HG03521 (cell line): ENCODE measurements at regions not wholly inside any gene's neighbourhood (a gene's known extent, or its start where the extent isn't known, plus 50 kb on each side); places are given as distances from the start of the nearest gene placed in this dataset.

Experiments used
- ATAC-seq: cut with Tn5 transposase; IDR thresholded peaks from one replicate; pipeline ENCODE4 v1.9.1; 2021; ENCODE audit warnings: mild to moderate bottlenecking, moderate library complexity; ENCODE audit not compliant: unreplicated experiment

DNA sequence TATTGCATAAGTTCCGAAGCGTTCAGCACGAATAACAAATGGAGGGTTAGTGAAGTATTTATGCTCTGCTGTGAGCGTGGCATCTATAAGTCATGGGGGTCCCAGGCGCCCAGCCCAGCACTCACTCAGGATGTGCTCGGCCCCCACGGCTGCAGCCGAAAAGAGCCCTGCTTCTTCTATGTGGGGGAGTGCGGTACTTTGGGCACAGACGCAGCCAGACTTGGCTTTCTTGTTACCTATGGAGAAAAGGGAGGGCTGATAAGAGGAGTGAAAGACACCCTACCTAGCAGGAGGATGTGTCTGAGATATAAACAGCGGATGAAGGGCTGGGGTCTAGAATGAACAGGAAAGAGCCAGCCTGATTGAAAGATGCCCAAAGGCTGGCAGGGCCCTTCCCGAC, 51.4 kb downstream of the MRPL36 start:
- no peak for ATAC-seq

DNA sequence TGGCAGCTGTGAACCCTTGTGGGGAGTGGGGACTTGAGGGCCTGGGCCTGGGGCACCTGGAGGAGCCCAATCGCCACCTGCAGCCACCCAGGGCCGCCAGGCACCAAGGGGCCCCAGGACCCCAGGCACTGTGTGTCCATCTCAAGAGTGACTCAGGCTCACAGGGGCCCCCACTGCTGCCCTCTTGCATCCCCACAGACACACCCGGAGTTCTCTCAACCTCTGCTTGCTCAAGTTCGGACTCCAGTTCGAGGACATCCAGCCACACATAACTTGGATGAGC, 51.9 kb downstream of the MRPL36 start:
- no peak for ATAC-seq

DNA sequence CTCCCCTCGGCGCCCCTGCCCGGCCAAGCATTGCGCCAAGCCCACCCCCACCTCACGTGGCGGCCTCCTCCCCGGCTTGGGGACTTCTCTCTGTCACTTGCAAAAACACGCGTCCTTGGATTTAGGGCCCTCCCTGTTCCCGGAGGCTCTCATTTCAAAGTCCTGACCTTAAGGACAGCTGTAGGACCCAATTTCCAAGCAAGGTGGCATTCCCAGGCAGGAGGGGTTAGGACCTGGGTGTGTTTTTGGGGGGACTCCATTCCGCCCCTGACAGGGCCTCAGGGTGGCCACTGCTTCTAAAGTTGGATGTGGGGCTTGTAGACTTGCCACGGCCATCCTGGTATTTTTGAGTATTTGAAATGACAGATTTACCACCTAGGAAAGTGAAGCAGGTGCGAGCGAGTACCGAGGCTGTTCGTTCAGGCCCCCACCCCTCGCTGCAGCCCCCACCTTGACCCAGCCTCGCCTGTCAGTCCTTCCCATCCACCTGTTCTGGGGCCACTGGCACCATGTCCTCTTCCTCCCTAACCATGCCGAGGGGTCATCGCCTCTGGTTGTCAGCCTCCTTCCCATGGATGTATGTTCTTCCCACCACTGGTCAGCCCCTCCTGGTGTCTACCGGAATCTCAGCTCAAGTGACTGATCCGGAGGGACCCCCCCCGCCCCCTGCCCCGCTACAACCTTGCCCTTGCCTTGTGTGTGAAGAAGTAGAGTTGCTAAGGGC, 52.4 kb downstream of the MRPL36 start:
- ATAC-seq: no peak

DNA sequence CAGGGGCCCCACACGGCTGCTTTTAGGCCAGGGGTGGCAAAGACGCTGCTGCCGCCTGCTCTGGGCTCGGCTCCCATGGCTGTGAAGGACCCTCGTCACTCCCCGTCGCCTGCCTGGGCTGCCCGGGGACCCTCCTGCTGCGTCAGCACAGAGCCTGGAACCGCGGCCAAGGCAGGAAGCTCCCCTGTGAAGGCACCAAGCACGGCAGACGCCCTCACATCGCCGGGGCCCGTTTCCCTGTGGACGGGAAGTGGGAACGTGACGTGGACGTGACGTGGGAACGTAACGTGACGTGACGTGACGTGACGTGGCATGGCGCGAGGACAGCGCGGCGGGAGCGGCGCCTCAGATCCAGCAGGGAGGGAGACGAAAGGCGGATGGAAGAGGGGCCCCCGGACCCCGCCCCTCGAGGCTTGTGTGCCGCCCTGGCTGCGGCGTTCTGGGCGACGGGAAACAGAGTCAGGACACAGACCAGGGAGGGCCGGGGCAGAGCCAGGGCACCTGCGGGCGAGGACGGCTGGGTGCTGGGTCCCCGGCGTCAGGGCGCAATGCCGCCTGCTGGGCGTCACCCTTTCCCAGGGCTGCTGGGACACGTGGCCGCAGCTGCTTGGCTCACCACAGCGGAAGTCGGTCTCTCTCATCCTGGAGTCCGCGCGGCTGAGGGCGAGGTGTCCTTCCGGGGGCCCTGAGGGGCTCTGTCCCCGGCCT, 53.1 kb downstream of the MRPL36 start:
- no peak for ATAC-seq

DNA sequence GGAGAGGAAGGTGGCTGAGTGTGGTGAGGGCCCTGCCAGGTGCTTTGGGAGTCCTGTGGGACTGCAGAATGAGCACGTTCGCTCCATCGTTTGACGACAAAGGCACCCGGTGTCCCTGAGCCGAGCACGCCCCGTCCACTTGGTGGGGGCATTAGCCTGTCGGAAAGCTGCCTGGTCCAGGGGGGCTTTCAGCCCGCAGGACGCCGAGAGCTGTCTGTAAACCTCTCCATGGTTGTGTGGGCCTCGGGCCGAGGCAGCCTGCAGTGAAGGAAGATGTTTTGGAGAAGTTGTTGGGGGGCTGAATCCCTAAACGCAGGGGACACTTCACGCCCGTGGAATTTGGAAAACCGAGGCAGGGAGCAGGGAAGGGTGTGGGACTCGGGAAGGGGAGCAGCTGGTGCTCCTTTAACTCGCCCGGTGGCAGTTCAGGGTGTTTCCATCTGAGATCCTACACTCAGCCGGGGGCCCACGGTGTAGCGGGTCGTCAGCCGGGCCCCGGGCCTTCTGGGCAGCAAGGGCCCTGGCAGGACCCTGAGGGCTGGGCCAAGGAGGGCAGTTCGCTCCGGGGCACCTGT, 53.8 kb downstream of the MRPL36 start:
- ATAC-seq: no peak

DNA sequence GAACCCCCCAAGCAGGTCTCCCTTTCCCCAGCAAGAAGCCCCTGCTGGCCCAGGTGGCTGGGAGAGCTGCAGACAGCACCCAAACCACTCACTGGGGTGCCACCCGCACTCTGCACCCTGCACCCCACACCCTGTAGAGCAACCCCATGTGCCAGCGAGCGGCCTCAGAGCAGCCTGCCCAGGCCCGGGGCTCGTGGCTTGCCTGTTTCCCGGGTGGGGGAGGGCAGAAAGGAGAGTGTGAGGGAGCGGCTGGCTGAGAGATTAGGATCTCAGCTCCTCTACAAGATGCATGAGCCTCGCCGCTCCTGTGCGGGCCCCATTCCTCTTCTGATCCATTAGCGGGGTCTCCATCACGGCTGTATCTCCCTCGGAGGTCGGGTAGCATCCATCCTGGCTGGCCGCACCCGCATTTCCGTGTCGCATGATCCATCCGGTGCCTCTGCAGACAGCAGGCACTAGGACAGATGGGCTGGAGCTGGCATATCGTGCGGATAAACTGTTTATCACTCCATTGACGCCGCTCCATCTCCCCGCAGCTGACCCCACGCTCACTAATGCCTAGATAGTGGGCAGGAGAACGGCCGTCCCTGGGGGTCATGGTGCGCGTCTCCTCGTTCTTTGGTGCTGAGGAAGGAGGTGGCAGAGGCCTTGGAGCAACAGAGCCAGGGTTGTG, 54.4 kb downstream of the MRPL36 start:
- no peak for ATAC-seq

DNA sequence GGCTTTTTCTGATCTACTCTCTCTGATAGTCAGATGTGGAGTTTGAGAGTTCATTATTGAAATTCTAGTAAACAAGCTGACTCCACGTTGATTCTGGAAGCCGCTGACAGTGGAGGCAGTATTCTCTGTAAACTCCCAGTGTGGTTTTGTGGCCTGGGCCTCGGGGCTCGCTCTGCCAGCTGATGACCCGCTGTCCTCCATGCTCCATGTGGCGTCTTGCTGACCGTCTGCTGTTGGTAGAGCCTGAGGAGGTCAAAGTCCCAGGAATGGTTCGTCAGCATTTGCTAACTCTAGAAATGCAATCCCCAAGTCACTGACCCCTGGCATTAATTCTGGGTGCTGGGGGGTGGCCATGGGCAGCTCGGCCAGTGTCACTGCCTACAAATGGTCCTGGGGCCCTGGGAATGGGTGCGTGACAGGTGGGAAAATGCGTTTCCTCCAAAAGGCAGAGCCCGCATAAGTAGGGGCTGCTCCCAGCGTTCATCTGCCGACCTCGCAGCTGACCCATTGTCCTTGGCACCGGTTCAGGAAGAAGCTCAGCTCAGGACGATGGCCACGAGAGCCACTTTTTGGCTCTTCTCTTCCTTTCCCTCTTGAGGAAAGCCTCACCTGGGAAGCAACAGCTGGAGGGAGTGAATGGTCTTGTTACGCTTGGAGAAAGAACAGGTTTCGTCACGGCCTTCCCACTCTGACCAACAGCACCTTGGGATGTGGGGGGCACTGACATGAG, 55.1 kb downstream of the MRPL36 start:
- ATAC-seq: no peak

DNA sequence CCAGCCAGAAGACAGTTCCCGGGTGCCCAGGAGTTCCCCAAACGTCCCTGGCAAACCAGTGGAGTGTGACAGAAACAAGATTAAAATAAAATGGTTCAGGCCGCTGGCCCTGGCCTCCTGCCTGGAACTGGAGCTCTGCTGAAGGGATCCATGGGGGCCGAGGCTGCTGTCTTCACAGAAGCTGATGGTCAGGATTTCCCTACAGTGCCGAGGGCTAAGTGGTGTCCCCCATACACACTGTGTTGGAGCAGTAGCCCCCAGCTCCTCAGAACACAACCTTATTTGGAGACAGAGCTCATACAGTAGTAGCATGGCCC, 55.9 kb downstream of the MRPL36 start:
- ATAC-seq: no peak

DNA sequence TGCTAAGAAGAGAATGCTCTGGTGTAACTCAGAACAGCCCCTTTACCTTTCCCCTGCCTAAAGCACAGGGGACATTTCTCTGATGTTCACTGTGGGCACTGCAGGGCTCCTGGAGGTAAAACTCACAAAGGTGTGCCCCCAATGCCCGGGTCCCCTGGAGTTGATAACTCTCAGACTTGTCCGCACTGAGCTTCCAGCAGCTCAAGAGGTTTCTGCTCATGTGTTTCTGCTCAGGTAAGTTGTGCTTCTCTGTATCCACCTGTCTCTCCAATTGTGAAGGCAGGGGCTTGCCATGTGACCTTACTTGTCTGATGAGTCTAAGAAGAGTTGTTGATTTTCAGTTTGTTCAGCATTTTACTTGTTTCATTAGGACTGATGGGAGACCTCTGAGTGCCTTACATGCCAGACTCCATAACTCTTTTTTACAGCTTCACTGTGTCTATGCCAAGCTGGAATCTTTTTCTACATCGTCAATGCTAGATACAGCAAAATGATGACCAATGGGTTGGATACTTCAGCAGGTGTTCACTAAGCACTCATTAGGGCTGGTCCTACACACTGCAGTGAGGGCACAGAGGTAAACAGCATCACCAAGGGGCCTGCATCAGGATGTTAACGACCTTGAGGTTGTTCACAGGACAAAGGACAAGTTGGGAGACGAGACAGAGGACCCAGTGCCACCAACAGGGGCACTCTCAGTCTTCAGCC, 56.4 kb downstream of the MRPL36 start:
- ATAC-seq: no peak

DNA sequence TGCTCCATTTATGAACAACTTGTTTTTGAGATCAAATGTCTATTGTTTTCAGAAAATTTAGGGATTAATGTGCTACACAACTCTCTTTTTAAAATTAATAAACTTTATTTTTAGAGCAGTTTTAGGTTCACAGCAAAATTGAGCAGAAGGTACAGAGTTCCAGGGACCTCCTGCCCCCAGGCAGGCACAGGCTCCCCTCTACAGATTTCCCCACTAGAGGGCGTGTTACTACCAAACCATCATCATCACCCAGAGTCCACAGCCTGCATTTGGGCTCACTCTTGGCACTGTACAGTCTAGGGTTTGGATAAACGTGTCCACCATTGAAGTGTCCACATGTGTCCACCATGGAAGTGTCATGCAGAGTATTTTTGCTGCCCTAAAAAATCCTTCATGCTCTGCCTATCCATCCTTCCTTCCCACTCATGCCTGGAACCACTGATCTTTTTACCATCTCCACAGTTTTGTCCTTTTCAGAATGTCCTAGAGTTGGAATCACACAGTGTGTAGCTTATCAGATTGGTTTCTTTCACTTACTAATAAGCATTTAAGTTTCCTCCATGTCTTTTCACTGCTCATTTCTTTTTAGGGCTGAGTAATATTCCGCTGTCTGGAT, 61.7 kb downstream of the MRPL36 start:
- peak; percentile 73 for ATAC-seq

DNA sequence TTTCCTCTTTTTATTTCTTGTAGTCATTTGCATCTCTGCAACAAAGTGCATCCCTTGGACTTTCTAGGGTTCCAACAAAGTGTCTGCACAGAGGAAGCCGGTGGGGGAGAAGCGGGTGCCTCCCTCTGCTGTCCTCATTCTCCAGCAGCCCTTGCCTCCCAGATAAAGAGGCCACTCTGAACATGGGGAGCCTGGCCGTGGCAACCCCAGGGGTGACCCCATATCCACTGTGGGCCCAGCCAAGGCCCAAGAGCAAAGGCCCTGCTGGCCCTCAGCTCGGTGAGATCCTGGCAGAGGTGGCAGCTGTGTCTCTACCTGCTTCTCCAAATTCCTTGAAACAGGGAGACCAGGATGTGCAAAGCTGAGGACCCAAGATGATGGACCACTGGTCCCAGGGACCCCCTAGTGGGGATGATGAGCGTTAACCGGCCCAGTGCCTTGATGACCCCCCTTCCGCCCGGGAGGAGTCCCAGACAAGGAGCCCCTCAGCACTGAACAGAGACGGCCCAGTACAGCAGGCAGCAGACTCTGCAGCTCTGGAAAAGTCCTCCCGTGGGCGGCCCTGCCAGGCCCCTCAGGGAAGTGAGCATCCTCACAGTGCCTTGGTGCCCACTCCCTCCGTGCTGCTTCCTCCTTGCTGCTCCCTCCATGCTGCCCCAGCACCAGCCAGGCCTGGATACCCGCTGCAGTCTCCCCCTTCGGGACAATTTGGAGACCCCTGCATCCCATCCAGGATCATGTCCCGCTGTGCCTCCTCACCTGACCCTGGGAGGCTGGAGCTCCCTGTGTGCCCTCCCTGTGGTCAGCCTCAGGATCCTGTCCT, 62.5 kb downstream of the MRPL36 start:
- ATAC-seq: no peak

DNA sequence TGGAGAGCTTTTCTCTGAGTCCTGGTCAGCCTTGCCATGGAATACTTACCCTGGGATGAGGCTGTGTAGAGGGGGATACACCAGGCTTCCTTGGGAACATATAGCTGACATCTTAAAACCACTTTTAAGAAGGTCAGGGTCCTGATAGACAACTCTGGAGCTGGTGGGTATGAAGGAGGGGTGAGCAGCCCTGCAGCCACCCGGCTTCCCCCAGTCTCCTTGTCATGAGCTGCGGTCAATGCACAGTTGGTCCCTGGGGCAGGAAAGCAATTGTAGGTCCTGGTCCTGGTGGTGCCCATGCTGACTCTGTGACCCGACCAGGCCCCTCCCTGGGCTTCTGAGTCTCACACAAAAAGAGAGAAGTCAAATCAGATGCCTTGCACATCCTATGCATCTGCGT, 63.6 kb downstream of the MRPL36 start:
- no peak for ATAC-seq

DNA sequence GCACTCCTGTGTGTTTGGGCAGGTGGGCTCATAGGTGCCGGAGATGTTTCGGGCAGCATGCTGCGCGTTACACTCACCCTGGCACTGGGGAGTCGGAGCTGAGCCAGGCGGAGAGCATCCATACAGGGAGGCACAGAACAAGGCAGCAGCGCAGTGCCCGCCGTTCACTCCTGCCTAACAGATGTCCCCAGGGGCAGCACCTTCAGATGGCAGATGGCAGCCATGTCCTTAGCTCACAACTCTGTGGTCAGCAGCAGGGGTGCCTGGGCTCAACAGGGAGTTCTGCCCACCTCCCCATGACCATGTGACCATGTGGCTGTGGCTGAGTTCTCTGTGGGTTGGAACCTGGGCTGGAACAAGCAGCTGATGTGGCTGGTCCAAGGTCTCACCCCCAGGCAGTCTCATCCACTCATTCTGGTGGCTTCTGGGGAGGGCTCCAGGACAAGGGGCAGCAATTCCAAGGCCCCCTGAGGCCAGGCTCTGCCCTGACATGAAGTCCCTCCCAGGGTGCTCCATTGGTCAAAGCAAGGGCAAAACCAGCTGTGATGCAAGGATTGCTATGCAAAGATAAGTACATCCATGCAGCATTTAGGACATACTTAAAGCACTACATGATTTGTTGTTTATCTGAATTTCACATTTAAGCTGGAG, 64.2 kb downstream of the MRPL36 start:
- no peak for ATAC-seq

DNA sequence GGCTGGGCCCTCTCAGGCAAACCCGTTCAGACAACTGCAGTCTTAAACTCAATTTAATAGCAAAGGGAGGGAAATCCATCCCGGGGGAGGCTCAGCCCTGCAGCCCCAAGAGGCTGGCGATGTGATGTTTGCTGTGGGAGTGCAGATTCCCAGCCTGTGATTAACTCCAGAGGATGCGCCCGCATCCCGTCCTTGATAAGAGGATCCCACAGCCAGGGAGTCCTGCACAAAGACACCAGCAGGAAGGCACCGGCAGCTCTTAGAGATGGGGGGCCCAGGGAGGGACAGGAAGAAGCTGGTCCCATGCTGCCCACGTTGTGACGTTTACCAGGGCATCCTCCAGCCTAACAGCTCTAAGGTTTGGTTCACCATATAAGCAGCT, 64.7 kb downstream of the MRPL36 start:
- ATAC-seq: no peak

DNA sequence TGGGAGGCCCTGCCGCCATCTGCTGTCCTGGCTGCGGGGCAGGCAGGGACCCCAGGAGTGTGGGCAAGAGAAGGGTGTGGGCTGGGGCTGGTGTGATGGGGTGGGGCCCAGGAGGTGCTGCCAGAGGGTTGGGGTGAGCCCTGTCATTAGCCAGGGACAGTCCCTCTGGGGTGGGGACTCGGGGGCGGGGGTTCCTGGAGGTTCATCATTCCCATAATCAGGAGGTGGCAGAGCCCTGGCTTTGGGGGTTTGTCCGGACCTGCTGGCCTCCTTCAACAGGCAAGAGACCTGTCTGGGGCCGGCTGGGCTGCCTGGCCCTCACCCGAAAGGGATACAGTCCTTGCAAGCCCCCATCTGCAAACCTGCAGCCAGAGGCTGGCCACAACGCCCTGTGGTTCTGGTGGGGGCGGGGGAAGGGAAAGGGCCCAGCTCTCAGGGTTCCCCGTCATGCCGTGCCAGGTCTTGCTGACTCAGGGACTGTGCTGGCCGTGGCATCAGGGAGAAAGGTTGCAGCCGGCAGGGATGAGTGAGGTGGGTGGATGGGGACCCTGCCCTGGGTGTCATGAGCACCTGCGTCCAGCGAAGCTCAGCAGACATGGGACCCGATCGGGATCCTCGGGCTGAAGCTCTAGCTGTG, 65.2 kb downstream of the MRPL36 start:
- no peak for ATAC-seq

DNA sequence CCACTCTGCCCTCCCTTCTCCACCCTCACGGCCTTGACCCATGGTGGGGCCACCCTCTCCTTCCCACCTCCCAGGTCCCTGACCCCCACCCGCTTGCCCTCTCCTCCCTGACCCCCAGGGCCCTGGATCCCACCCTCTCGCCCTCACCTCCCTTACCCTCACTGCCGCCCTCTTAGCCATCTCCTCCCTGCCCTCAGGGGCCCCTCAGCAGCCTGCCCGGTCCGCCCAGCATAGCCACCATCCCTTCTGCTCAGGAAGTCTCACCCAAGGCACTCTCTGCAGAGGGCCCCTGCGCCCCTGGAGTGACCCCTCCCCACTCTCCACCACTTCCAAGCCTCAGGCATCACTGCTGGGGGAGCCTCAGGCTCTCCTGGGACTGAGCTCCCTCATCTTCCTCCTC, 66.3 kb downstream of the MRPL36 start:
- no peak for ATAC-seq

DNA sequence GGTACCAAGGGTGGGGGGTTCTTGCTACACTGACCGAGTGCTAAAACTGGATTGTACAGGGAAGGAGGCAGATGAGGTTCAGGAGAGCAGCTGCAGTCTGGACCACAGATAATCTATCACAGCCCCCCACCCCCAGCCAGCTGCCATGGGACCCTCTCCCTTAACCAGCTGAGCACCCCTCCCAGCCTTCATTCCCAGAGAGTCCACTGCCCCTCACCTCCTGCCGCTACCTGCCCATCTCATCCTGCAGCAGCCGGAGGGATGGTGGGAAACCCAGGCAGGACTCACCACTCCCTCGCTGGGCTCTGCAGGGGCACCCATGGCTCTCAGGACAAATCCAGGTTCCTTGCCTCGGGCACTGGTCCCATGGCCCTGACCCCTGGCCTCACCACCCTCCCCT, 66.7 kb downstream of the MRPL36 start:
- no peak for ATAC-seq

DNA sequence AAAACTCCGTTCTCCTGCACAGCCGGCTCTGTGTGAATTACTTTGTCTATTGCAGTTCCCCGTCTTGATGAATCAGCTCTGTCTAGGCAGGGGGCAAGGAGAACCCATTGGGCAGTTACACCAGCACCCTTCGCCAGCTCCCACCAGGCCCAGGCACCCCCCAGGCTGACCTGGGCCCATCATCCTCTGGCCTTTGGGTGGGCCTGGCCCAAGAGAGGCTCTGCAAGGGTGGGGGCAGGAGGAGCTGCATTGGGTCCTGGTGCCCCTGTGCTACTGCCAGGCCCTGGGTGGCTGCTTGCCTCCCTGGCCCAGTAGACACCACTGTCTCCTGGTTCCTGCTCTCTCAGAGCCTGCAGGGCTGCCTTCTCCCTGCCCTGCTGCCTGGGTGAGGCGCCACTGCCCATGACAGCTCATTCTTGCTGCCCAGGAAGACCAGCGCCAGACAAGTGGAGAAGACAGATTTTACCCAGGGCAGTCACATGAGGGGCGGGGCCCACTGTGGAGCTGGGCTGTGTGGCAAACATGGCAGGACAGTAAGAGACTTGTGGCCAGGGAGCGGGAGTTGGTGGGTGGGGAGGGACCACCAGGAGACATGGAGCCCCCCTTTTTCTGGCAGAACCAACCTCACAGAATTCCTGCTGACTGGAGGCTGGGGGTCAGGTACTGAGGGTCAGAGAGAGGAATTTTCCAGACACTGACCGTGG, 67.2 kb downstream of the MRPL36 start:
- ATAC-seq: no peak
